HFFc6 (cell line): ENCODE measurements at regions not wholly inside any gene's neighbourhood (a gene's known extent, or its start where the extent isn't known, plus 50 kb on each side); places are given as distances from the start of the nearest gene placed in this dataset.
"Not testable (repeated sequence)": the region's sequence is repeated elsewhere in the genome, so short reads cannot be mapped to it uniquely, and the experiment has no call there.

ENCODE experiments used
- DNase-seq: peaks from one replicate; pipeline ENCODE4 v3.0.0-alpha.2; 2018
- H3K27ac Mint-ChIP-seq: 2 replicates; pipeline ENCODE4 v1.8.0; 2020; ENCODE audit warnings: mild to moderate bottlenecking, mixed read lengths
- H3K27me3 Mint-ChIP-seq: 2 replicates; pipeline ENCODE4 v1.8.0; 2021; ENCODE audit warnings: mild to moderate bottlenecking, moderate library complexity, mixed read lengths; ENCODE audit not compliant: insufficient read depth
- H3K36me3 Mint-ChIP-seq: 2 replicates; pipeline ENCODE4 v1.8.0; 2021; ENCODE audit warnings: low read depth, mixed read lengths
- H3K4me1 Mint-ChIP-seq: 2 replicates; pipeline ENCODE4 v1.8.0; 2020; ENCODE audit warnings: low read depth, mixed read lengths
- H3K4me3 Mint-ChIP-seq: 2 replicates; pipeline ENCODE4 v1.8.0; 2020; ENCODE audit warnings: mild to moderate bottlenecking, moderate library complexity, mixed read lengths
- H3K9me3 Mint-ChIP-seq: 2 replicates; pipeline ENCODE4 v1.8.0; 2020; ENCODE audit warnings: mild to moderate bottlenecking, mixed read lengths
- TF ChIP-seq, protein P1 (sequence below): fragments of 200-600 bp; sonication (generic); IDR thresholded peaks from 2 replicates; pipeline ENCODE4 v1.5.0; 2021; ENCODE audit warnings: antibody characterized with exemption, mild to moderate bottlenecking

DNA sequence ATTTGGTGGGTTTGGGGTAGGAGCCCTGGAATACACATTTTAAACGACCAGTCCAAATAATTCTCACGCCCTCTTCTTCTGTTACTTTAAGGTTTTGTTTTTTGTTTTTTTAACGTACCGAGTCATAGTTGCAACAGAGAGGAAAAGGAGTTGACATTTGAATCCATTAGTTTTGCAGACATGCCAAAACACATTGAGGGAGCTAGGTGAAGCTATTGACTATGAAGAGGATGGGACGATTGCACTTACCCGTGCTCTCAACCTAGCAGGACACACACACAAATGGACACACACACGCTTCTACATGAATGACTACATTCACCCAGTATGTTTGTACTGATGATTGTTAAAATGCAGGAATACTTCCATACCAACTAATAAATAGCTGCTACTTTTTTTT, 54.3 kb upstream of the CIT start:
- Mint-ChIP-seq H3K27me3 (peaks cover 23% of the 10 kb centered on the region), H3K4me1 (no peaks in the 10 kb centered on the region), H3K27ac (no peak overlapping the region), H3K4me3 (no peak overlapping the region), H3K9me3 (no peaks in the 10 kb centered on the region), H3K36me3 (no peaks in the 10 kb centered on the region)
- no peak for DNase-seq
- TF ChIP-seq, protein P1, sequence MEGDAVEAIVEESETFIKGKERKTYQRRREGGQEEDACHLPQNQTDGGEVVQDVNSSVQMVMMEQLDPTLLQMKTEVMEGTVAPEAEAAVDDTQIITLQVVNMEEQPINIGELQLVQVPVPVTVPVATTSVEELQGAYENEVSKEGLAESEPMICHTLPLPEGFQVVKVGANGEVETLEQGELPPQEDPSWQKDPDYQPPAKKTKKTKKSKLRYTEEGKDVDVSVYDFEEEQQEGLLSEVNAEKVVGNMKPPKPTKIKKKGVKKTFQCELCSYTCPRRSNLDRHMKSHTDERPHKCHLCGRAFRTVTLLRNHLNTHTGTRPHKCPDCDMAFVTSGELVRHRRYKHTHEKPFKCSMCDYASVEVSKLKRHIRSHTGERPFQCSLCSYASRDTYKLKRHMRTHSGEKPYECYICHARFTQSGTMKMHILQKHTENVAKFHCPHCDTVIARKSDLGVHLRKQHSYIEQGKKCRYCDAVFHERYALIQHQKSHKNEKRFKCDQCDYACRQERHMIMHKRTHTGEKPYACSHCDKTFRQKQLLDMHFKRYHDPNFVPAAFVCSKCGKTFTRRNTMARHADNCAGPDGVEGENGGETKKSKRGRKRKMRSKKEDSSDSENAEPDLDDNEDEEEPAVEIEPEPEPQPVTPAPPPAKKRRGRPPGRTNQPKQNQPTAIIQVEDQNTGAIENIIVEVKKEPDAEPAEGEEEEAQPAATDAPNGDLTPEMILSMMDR = no peak

- Mint-ChIP-seq H3K4me3 (no peak overlapping the region), H3K9me3 (no peaks in the 10 kb centered on the region), H3K27me3 (peaks cover 23% of the 10 kb centered on the region), H3K4me1 (no peaks in the 10 kb centered on the region; the same call in 1 of the 2 replicates), H3K27ac (no peak overlapping the region), H3K36me3 (no peaks in the 10 kb centered on the region)
- TF ChIP-seq, protein P1 = no peak
- no peak for DNase-seq
Measured at GRCh38 chr12:119932921-119933320, 55.8 kb upstream of the CIT start.

DNA sequence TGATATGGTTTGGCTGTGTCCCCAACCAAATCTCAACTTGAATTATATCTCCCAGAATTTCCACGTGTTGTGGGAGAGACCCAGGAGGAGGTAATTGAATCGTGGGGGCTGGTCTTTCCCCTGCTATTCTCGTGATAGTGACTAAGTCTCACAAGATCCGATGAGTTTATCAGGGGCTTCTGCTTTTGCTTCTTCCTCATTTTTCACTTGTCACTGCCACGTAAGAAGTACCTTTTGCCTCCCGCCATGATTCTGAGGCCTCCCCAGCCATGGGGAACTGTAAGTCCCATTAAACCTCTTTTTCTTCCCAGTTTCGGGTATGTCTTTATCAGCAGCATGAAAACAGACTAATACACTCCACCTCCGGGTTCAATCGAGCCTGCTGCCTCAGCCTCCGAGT, 54.3 kb upstream of the BICDL1 start:
- DNase-seq, H3K4me3 Mint-ChIP-seq, H3K4me1 Mint-ChIP-seq, H3K36me3 Mint-ChIP-seq, H3K27ac Mint-ChIP-seq, H3K9me3 Mint-ChIP-seq: not testable (repeated sequence)
- peaks cover 21% of the 10 kb centered on the region for H3K27me3 Mint-ChIP-seq

DNA sequence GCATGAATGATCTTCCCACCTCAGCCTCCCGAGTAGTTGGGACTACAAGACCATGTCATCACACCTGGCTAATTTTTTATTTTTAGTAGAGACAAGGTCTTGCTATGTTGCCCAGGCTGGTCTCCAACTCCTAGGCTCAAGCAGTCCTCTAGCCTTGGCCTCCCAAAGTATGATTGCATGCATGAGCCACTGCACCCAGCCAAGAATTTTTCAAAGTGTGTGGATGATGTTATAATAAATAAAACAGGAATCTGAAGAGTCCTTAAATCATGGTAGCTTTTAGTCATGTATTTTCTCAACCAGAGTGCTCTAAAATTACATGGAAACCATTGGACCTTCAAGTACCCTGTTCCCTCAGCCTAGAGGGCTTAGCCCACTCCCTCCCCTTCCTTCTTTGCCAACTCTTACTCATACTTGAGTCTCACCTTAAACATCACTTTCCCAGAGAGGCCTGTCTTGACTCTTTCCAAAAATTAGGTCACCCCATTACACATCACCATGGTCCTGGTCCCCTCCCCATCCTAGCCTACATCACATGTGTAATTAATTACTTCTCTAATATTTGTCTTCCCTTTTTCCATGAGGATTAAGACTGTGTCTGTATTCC, 52.2 kb upstream of the BICDL1 start:
- TF ChIP-seq, protein P1 = no peak
- peaks cover 14% of the 10 kb centered on the region for H3K27me3 Mint-ChIP-seq
- no peaks in the 10 kb centered on the region for H3K36me3 Mint-ChIP-seq
- H3K9me3 Mint-ChIP-seq = no peaks in the 10 kb centered on the region
- no peak for DNase-seq
- H3K4me3 Mint-ChIP-seq = no peak overlapping the region
- peaks cover 12% of the 10 kb centered on the region for H3K4me1 Mint-ChIP-seq
- H3K27ac Mint-ChIP-seq = no peak overlapping the region

- H3K36me3 Mint-ChIP-seq = no peaks in the 10 kb centered on the region
- H3K4me3 Mint-ChIP-seq = no peak overlapping the region
- H3K4me1 Mint-ChIP-seq = peaks cover 12% of the 10 kb centered on the region
- H3K27ac Mint-ChIP-seq = no peak overlapping the region
- DNase-seq = peak; percentile 30
- H3K9me3 Mint-ChIP-seq = no peaks in the 10 kb centered on the region
- TF ChIP-seq, protein P1 = peak; percentile 92
- H3K27me3 Mint-ChIP-seq = peaks cover 15% of the 10 kb centered on the region
Measured at GRCh38 chr12:119938049-119938667, 50.9 kb upstream of the BICDL1 start.
